C4-2B (cell line): ENCODE measurements at regions not wholly inside any gene's neighbourhood (a gene's known extent, or its start where the extent isn't known, plus 50 kb on each side); places are given as distances from the start of the nearest gene placed in this dataset.
A peak's percentile ranks its signal among the peaks of the same experiment; 100 is the strongest.

Experiments used
- H3K27ac ChIP-seq: fragments of 450-650 bp; 2 replicates; pipeline ENCODE4 v1.5.1; 2017
- CTCF ChIP-seq: fragments of 450-650 bp; conservative IDR thresholded peaks from 2 replicates; pipeline ENCODE4 v1.5.1; 2017; ENCODE audit warnings: mild to moderate bottlenecking
- ZFX ChIP-seq: fragments of 450-650 bp; IDR thresholded peaks from 2 replicates; pipeline ENCODE4 v1.6.1; 2017

- no peak overlapping the region for H3K27ac ChIP-seq
- TF ChIP-seq ZFX (no peak), CTCF (no peak)
Observed at GRCh38 chr2:104945121-104945520, 91.2 kb downstream of the POU3F3 start.

DNA sequence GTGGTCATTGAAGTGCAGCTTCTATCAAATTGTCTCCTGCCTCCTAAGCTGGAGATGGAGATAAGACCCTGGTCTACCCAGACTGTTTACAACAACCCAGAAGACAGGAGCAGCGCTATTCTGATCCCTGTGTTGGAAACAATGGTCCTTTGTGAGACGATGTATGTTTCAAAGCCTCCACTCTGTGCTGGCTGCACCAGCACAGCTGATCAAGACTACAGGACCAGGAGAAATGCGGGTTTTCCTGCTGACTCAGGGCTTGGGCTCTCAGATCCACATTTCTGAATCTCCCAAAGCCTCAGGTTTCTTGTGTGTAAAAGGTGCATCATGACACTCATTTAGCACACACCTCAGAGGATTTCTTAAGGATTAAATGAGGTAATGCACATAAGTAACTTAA, 92.0 kb downstream of the POU3F3 start:
- TF ChIP-seq CTCF (no peak), ZFX (no peak)
- H3K27ac ChIP-seq = no peak overlapping the region

DNA sequence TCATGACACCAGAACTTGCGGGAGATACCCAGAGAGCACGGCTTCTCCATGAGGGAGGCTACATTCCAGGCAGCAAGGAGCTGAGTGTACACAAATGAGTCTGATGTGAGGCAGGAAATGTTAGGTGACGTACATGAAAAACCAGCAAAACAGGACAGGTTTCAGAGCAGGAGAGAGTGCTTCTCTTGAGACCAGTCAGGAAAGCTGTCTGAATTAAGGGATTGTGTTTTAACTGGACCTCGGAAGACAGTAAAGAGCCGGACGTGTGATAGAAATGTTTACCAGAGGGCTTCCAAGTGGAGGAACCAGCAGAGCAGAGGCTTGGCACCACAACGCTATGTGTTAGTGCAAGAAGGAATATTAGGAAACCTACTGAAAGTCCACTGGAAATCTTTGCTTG, 90.4 kb upstream of the MRPS9 start:
- H3K27ac ChIP-seq = peak overlapping the region; percentile 24; the same call in 1 of the 2 replicates

DNA sequence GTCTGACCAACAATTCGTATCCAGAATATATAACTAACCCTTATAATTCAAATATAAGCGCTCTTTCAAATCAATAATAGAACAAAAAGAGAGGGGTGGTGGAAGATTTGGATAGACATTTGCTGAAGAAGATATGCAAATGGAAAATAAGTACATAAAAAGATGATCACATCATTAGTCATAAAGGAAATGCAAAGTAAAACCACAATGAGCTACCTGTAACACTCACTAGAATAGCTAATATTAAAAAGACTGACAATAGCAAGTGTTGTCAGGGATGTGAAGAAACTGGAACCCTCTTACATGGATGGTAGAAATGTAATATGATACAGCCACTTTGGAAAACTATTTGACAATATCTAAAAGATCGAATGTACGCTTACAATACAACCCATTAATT, 84.9 kb upstream of the MRPS9 start:
- no peak overlapping the region for H3K27ac ChIP-seq
- TF ChIP-seq CTCF (no peak), ZFX (no peak)

DNA sequence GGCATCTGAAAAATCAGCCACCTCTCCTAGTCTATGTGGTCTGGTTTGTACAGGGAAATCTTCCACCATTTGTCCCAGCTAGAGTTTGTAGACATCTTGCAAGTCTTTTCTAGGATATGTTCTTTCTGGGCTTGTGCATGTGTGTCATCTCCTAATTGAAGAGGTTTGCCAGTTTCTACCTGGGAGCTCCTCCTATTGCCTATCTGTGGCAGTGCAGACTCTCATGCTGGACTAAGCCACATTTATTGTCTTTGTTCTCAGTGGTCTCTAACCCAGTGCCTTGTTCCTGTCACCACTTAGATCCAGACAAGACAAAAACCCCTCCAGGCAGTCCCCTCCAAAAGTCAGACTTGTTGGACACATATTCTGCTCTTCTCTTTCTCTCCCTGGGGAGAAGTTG, 72.0 kb upstream of the MRPS9 start:
- TF ChIP-seq ZFX = no peak
- TF ChIP-seq CTCF = no peak; the same call in 1 of the 2 replicates
- no peak overlapping the region for H3K27ac ChIP-seq

DNA sequence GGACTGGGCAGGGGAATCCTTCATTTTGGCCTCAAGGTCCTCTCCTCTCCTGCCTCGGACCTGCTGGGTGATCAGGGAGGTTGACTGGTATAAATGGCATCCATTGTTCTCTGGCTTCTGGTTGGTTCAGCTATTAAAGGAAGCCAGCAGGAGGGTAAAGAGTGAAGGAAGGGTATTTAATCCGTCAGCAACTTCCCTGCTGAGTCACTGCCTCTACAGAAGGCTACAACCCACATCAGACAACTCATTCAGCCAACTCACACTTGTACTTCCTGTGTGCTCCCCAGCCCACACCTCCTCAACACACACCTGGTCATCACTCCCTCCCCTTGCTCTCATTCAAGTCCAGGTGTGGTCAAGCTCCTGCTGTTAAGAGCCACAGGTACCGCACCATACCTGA, 68.3 kb upstream of the MRPS9 start:
- TF ChIP-seq ZFX (no peak), CTCF (no peak)
- H3K27ac ChIP-seq = no peak overlapping the region

- H3K27ac ChIP-seq = no peak overlapping the region
- TF ChIP-seq CTCF (no peak), ZFX (no peak)
Observed at GRCh38 chr2:104975371-104975770, 62.5 kb upstream of the MRPS9 start.

GRCh38 chr2:104975851-104976250, 62.0 kb upstream of the MRPS9 start:
- no peak for TF ChIP-seq CTCF
- no peak for TF ChIP-seq ZFX
- H3K27ac ChIP-seq = no peak overlapping the region
